ENCODE measurements at regions not wholly inside any gene's neighbourhood (a gene's known extent, or its start where the extent isn't known, plus 50 kb on each side); places are given as distances from the start of the nearest gene placed in this dataset.

GRCh38 chr5:2125171-2125900 lies 242.6 kb upstream of the IRX4 start (continued):
- TF ChIP-seq SP1 (IDR thresholded peaks at IDR 0.05; ENCODE audit: low read depth, low read length) (no peak), SP2 (IDR thresholded peaks at IDR 0.05; ENCODE audit: low read length) (no peak), CBX8 (IDR thresholded peaks at IDR 0.05; ENCODE audit: borderline replicate concordance, low read depth, low read length) (no peak), RAD21 (IDR thresholded peaks at IDR 0.05 in 1 of 2, conservative IDR thresholded peaks at IDR 0.05 in 1 of 2; ENCODE audit: low read depth in 2 of 2, low read length in 2 of 2) (no peak), JUN (IDR thresholded peaks at IDR 0.05; ENCODE audit: low read depth, low read length) (no peak), BACH1 (IDR thresholded peaks at IDR 0.05; ENCODE audit: low read length) (no peak), GTF2F1 (IDR thresholded peaks at IDR 0.05; ENCODE audit: borderline replicate concordance, low read depth, low read length) (no peak)

Data from H1 (cell line).